ENCODE measurements at regions not wholly inside any gene's neighbourhood (a gene's known extent, or its start where the extent isn't known, plus 50 kb on each side); places are given as distances from the start of the nearest gene placed in this dataset.

DNA sequence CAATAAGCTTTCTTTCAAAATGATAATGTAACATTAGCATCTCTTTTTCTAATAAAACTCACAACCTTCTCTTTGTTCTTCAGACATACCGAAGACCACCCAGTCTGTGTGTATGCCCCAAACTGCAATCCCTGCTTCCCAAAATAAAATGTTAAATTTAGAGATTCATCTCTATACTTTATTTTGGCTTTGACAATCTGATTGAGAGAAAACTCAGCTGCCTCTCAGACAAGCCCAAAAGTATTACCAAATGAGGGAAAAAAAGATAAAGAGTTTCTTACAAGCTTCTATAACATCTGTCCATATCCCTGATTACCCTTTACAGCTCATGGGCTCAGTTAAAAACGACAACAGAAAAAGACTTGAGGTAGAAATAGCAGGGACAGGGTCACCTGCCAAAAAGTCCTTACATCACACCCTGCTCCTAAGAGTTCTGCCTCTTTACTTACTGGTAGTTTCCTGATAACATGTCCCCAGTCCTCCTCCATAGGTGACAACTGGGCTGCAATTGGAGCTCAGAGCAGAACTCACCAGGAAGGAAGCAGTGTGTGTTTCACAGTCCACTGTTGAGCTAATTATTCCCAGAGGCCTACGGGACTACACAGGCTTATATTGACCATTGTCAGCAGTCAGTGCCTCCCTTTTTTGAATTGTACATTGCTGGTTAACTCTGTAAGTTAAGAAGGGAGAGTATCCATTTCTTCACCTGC is 70.9 kb upstream of the FAM9C start:
- H3K4me3 Mint-ChIP-seq = no peak overlapping the region
- peaks cover 3 to 8% of the 10 kb centered on the region in 2 donors for H3K9me3 Mint-ChIP-seq
- no peaks in the 10 kb centered on the region for H3K4me1 Mint-ChIP-seq (ENCODE audit: low read depth)
- ATAC-seq (replicated peaks in 1 of 2) (no peak), DNase-seq (no peak)
- peaks cover 0 to 10% of the 10 kb centered on the region in 2 donors for H3K36me3 Mint-ChIP-seq (ENCODE audit: insufficient read depth in 2 of 2)
- peaks cover 59% of the 10 kb centered on the region for H3K27me3 Mint-ChIP-seq (ENCODE audit: low read depth)
- no peak overlapping the region for H3K27ac Mint-ChIP-seq

DNA sequence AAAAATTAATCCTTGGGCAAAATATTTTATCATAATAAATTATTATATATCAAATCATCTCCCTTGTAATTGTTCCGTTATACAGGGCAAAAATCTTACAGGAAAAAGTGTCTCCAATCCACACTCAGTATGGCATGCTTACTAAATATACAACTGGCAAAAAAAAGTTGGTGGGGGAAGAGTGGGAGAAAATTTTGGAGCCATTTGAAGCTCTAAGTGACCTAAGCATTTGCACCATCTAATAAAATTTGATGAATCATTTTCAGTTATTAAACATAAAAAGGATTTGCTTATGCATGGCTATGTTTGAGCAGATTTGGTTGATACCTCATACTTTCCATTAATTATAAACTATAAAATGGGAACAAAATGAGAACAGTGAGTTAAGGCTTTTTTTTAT is 68.1 kb upstream of the FAM9C start:
- DNase-seq = no peak
- Mint-ChIP-seq H3K4me3 (no peak overlapping the region), H3K4me1 (ENCODE audit: low read depth) (no peaks in the 10 kb centered on the region), H3K27ac (no peak overlapping the region), H3K36me3 (ENCODE audit: insufficient read depth in 2 of 2) (peaks cover 0 to 7% of the 10 kb centered on the region in 2 donors), H3K27me3 (ENCODE audit: low read depth) (peaks cover 42% of the 10 kb centered on the region), H3K9me3 (peaks cover 3 to 7% of the 10 kb centered on the region in 2 donors)
- ATAC-seq (replicated peaks in 1 of 2) = no peak

DNA sequence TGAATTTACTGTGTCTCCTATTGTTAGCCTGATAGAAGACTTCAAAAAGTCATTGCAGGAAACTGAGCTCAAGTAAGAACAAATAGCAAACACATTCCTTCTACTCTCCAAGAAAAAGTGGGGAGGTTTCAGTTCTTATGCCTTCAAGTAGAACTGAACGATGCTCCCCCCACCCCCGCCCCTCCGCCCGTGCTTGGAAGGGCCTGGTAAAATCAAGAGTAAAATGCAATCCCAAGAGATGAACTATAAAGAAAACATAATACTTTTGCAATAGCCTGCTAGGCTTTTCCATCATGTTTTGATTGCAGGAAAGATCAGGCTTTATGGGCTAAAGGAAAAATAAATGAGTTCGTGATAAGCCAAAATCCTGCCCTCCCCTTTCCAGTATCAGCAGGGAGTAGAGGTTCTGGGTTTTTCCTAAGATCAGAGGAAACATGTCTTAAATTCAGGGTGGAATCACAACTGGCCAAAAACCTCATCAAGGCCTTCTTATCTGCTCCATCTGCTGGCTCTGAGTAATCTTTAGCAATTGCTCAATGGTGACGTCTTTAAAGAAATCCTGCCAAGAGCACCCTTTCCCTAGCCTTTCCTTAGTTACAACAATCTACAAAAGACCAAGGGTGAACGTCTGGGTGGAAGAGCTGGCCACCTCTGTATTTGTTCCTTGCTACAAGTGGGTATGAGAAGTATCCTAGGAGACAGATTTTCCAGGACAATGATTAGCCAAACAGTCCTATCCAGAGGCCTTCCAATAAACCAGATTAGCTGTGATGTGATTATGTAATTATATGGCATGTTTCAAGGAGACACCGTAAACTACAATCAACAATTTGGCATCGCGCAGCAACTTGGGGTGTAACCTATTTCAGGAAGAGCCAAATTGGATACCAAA is 66.3 kb upstream of the FAM9C start:
- Mint-ChIP-seq H3K27ac (no peak overlapping the region), H3K27me3 (ENCODE audit: low read depth) (peaks cover 47% of the 10 kb centered on the region), H3K36me3 (ENCODE audit: insufficient read depth in 2 of 2) (peaks cover 0 to 1% of the 10 kb centered on the region in 2 donors), H3K9me3 (no peaks in the 10 kb centered on the region), H3K4me1 (ENCODE audit: low read depth) (no peaks in the 10 kb centered on the region), H3K4me3 (no peak overlapping the region)
- DNase-seq (peak in 1 of 2 donors; percentile 5), ATAC-seq (replicated peaks in 1 of 2) (peak; percentile 43 to 60)

DNA sequence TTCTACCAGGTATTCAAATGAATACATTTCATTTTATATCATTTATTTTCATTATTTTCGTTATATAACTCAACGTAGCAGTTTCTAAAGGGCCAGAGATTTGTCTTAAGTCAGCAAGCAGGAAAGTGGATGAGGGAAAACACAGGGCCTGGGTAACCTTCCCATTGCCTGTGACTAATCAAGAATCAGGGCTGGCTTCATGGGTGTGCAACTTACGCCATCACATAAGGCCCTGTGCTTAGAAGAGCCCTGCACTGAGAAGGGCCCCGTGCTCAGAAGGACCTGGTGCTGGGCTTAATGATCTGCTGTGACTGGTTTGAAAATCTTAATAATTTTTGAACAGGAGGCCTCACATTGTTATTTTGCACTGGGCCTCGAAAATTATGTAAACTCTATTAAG is 65.4 kb upstream of the FAM9C start:
- Mint-ChIP-seq H3K9me3 (no peaks in the 10 kb centered on the region), H3K4me3 (no peak overlapping the region)

DNA sequence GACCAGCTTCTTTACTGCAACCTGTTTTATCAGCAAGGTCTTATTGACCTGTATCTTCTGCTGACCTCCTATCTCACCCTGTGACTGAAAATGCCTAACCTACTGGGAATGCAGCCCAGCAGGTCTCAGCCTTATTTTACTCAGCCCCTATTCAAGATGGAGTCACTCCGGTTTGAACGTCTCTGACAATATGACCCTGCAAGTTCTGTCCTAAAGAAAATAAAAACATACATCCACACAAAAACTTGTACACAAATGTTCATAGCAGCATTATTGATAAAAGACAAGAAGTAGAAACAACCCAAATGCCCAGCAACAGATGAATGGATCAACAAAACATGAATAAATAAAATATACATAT is 59.5 kb upstream of the FAM9C start:
- peaks cover 66% of the 10 kb centered on the region for H3K27me3 Mint-ChIP-seq (ENCODE audit: low read depth)

More for the DNA sequence above, 65.4 kb upstream of the FAM9C start:
- H3K27me3 Mint-ChIP-seq (ENCODE audit: low read depth) = peaks cover 48% of the 10 kb centered on the region
- ATAC-seq (replicated peaks in 1 of 2) = no peak
- no peaks in the 10 kb centered on the region for H3K4me1 Mint-ChIP-seq (ENCODE audit: low read depth)
- H3K36me3 Mint-ChIP-seq (ENCODE audit: insufficient read depth in 2 of 2) = peaks cover 0 to 1% of the 10 kb centered on the region in 2 donors
- DNase-seq = no peak
- H3K27ac Mint-ChIP-seq = no peak overlapping the region

DNA sequence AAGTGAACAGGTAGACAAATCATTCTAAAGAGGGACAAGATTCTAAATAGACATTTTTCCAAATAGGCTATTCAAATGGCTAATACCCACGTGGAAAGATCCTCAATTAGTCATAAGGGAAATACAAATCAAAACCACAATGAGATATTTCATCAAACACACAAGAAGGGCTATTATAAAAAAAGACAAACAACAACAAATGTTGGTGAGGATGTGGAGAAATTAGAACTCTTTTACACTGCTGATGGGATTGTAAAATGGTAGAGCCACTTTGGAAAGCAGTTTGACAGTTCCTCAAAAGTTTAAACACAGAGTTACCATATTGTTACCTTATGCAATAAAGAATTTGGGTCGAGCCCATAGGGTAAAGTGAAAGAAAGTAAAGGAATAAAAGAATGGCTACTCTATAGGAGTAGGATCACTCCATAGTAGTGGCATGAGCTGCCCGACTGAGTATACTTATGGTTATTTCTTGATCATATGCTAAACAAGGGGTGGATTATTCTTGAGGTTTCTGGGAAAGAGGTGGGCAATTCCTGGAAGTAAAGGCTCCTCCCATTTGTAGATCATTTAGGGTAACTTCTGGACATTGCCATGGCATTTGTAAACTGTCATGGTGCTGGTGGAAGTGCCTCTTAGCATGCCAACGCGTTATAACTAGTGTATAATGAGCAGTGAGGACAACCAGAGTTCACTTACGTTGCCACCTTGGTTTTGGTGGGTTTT is 58.9 kb upstream of the FAM9C start:
- H3K4me1 Mint-ChIP-seq (ENCODE audit: low read depth) = peaks cover 26% of the 10 kb centered on the region
- no peaks in the 10 kb centered on the region for H3K36me3 Mint-ChIP-seq (ENCODE audit: insufficient read depth in 2 of 2)
- no peak overlapping the region for H3K27ac Mint-ChIP-seq
- H3K9me3 Mint-ChIP-seq = peaks cover 2 to 3% of the 10 kb centered on the region in 2 donors
- ATAC-seq (replicated peaks in 1 of 2) (no peak), DNase-seq (no peak)
- no peak overlapping the region for H3K4me3 Mint-ChIP-seq
- peaks cover 66% of the 10 kb centered on the region for H3K27me3 Mint-ChIP-seq (ENCODE audit: low read depth)

More for the DNA sequence above, 59.5 kb upstream of the FAM9C start:
- ATAC-seq (replicated peaks in 1 of 2) (no peak), DNase-seq (no peak)
- no peaks in the 10 kb centered on the region for H3K36me3 Mint-ChIP-seq (ENCODE audit: insufficient read depth in 2 of 2)
- H3K4me3 Mint-ChIP-seq = no peak overlapping the region
- H3K9me3 Mint-ChIP-seq = peaks cover 0 to 3% of the 10 kb centered on the region in 2 donors
- peaks cover 26% of the 10 kb centered on the region for H3K4me1 Mint-ChIP-seq (ENCODE audit: low read depth)
- H3K27ac Mint-ChIP-seq = no peak overlapping the region

DNA sequence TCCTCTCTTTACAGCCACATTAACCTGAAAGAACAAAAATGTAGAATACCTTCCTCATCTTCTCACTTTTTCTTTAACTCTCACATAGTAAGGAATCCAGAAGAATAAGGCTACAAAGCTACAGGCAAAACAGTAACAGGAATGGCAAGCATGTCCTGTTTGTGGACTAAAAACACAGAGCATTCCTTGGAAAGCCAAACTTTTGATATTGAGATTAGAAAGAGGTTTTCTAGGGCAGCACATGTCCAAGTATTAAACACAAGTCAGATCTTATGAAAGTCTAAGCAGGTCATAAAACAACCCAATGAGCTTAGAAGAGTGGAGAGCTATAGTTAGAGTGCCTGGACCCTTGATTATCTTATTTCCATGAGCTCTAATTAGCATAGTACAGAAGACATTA is 58.2 kb upstream of the FAM9C start:
- DNase-seq (no peak), ATAC-seq (replicated peaks in 1 of 2) (no peak)
- peaks cover 2 to 3% of the 10 kb centered on the region in 2 donors for H3K9me3 Mint-ChIP-seq
- H3K27me3 Mint-ChIP-seq (ENCODE audit: low read depth) = peaks cover 65% of the 10 kb centered on the region
- peak overlapping the region in 1 of 2 donors; percentile 41 for H3K4me3 Mint-ChIP-seq
- no peaks in the 10 kb centered on the region for H3K36me3 Mint-ChIP-seq (ENCODE audit: insufficient read depth in 2 of 2)
- no peak overlapping the region for H3K27ac Mint-ChIP-seq
- H3K4me1 Mint-ChIP-seq (ENCODE audit: low read depth) = peaks cover 26% of the 10 kb centered on the region

DNA sequence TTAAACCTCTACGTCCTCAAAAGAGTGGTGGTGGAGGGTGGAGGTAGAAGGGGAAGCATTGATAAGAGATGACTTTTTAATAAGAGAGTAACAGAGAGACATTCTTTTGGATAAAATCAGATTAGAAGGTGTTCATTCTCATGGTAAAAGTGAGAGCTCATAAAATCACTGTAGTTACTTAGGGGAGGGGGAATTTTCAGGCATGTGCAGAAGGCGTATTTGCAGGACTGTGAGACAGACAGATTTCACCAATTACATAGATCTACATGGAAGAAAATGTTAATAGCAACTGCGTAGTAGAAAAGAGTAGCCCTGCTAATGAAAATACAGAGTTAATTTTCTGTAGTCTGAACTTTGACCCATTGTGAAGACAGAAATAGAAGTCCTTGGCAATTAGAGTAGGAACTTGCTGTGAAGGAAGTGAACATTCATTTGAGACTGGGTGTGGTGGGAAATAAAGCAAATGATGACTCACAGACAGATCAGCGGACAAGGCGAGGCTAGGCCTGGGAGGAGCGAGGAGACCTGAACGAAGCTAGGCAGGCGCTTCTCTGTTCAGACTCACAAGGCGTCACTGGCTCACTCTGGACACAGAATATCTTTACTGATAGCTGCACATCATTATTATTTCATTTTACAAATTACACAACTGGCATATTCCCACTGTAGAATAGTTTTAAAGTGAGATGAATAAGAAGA is 57.2 kb upstream of the FAM9C start:
- peak overlapping the region; percentile 9 to 50 for H3K4me3 Mint-ChIP-seq
- DNase-seq = peak; percentile 50 to 53
- H3K4me1 Mint-ChIP-seq (ENCODE audit: low read depth) = peaks cover 32% of the 10 kb centered on the region
- ATAC-seq (replicated peaks in 1 of 2) = peak; percentile 97 to 99
- peaks cover 2 to 3% of the 10 kb centered on the region in 2 donors for H3K9me3 Mint-ChIP-seq
- H3K36me3 Mint-ChIP-seq (ENCODE audit: insufficient read depth in 2 of 2) = no peaks in the 10 kb centered on the region
- H3K27me3 Mint-ChIP-seq (ENCODE audit: low read depth) = peaks cover 59% of the 10 kb centered on the region
- peak overlapping the region; percentile 44 for H3K27ac Mint-ChIP-seq

DNA sequence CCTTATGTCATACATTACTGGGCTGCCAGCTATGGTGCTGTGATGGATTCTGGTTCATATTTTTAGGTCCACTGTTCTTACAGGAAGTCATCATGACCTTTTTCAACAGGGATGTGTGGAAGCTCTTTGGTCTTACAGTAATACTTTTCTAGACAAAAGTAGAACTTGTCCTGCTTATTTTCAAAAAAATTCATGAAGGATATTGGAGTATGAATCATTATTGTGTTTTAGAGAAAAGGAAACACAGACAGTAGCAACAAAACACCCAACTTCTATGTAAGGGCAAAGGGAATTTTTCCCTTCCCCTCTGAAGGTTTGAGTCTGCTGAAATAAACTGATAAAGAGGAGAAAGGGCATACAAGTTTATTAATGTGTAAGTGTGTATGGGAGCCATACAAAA is 54.7 kb upstream of the FAM9C start:
- ATAC-seq (replicated peaks in 1 of 2) (no peak), DNase-seq (no peak)
- H3K9me3 Mint-ChIP-seq = peaks cover 0 to 2% of the 10 kb centered on the region in 2 donors
- no peaks in the 10 kb centered on the region for H3K36me3 Mint-ChIP-seq (ENCODE audit: insufficient read depth in 2 of 2)
- peak overlapping the region; percentile 3 to 66 for H3K4me3 Mint-ChIP-seq
- peaks cover 36% of the 10 kb centered on the region for H3K27me3 Mint-ChIP-seq (ENCODE audit: low read depth)
- peak overlapping the region; percentile 89 for H3K27ac Mint-ChIP-seq
- H3K4me1 Mint-ChIP-seq (ENCODE audit: low read depth) = peaks cover 53% of the 10 kb centered on the region

DNA sequence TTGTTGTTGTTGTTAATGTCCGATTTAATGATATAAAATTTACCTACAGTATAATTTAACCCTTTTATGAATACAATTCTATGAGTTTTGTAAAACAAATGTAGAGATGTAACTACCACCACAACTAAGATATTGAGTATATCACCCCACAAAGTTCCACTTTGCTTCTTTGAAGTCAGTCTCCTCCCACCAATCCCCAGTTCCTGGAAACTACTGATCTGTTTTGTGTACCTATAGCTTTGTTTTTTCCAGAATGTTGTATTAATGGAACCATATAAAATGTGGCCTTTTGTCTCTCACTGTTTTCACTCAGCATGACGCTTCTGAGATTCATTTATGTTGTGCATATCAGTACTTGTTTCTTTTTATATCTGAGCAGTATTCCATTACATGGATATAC is 52.3 kb upstream of the FAM9C start:
- ATAC-seq (replicated peaks in 1 of 2) (no peak), DNase-seq (no peak)
- no peaks in the 10 kb centered on the region for H3K36me3 Mint-ChIP-seq (ENCODE audit: insufficient read depth in 2 of 2)
- peak overlapping the region; percentile 73 for H3K27ac Mint-ChIP-seq
- H3K4me1 Mint-ChIP-seq (ENCODE audit: low read depth) = peaks cover 67% of the 10 kb centered on the region
- H3K9me3 Mint-ChIP-seq = peaks cover 0 to 2% of the 10 kb centered on the region in 2 donors
- H3K27me3 Mint-ChIP-seq (ENCODE audit: low read depth) = peaks cover 17% of the 10 kb centered on the region
- H3K4me3 Mint-ChIP-seq = peak overlapping the region in 1 of 2 donors; percentile 64

DNA sequence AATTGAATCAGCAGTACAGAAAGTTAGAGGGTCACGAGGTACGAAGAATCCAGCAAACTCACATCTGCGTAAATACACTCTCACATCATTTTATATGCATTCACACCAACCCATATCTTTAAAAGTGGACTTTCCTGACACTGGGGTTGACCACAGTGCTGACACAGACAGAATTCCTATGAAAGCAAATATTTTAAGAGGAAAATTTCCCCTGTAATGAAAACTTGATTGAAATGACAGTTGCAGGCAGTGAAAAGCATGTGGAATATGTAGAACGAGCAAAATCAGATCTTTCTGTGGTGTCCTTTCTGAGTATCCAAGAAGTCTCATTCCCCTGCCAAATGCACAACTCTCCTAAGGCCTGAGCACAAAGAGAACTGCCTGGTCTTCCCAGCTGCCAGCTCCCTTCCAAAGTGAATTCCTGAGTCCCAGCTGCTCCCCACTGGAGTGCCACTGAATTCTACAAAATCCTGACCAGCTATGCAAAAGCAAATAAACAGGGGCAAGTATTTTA is 50.5 kb upstream of the FAM9C start:
- peak overlapping the region; percentile 25 to 81 for H3K4me3 Mint-ChIP-seq
- peak overlapping the region; percentile 70 for H3K27ac Mint-ChIP-seq
- no peaks in the 10 kb centered on the region for H3K36me3 Mint-ChIP-seq (ENCODE audit: insufficient read depth in 2 of 2)
- no peak for ATAC-seq (replicated peaks in 1 of 2)
- peaks cover 15% of the 10 kb centered on the region for H3K27me3 Mint-ChIP-seq (ENCODE audit: low read depth)
- H3K9me3 Mint-ChIP-seq = peaks cover 0 to 2% of the 10 kb centered on the region in 2 donors
- no peak for DNase-seq
- peaks cover 77% of the 10 kb centered on the region for H3K4me1 Mint-ChIP-seq (ENCODE audit: low read depth)

DNA sequence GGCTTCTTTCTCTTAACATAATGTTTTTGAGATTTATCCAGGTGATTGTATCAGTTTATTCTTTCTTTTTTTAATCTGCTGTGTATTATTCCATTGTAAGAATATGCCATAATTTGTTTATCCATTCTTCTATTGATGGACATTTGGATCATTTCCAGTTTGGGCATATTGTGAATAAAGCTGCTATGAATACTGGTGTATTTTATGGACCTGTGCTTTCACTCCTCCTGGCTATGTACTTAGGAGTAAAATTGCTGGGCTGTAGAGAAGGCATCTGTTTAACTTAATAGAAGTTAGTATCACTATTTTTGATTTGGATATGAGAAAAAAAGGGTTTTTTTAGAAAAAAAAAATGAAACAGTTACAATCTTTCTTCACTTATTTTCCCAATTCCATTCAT is 50.0 kb upstream of the FAM9C start:
- H3K4me1 Mint-ChIP-seq (ENCODE audit: low read depth) = peaks cover 78% of the 10 kb centered on the region
- no peak for DNase-seq
- H3K27me3 Mint-ChIP-seq (ENCODE audit: low read depth) = peaks cover 15% of the 10 kb centered on the region
- no peak for ATAC-seq (replicated peaks in 1 of 2)
- H3K4me3 Mint-ChIP-seq = peak overlapping the region in 1 of 2 donors; percentile 81
- peak overlapping the region; percentile 70 for H3K27ac Mint-ChIP-seq
- no peaks in the 10 kb centered on the region for H3K36me3 Mint-ChIP-seq (ENCODE audit: insufficient read depth in 2 of 2)
- H3K9me3 Mint-ChIP-seq = peaks cover 0 to 2% of the 10 kb centered on the region in 2 donors
